ENCODE measurements at regions not wholly inside any gene's neighbourhood (a gene's known extent, or its start where the extent isn't known, plus 50 kb on each side); places are given as distances from the start of the nearest gene placed in this dataset.

DNA sequence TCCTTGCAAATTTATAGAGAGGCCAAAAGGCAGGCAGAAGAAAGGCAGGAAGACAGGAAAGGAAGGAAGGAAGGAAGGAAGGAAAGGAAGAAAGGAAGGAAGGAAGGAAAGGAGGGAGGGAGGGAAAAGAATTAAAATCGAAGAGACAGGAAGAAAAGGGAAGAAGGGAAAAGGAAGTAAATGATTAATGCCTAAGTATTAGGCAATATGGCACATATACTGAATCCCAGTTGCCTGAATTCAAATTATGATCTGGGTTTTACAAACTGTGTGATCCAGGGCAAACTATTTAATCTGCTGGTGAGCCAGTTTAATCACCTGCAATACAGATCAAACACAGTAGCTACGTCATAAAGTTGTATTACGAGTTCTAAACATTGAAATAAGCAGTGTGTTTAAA, 983.6 kb downstream of the FLRT2 start:
- DNase-seq (ENCODE audit: low read depth): no peak

DNA sequence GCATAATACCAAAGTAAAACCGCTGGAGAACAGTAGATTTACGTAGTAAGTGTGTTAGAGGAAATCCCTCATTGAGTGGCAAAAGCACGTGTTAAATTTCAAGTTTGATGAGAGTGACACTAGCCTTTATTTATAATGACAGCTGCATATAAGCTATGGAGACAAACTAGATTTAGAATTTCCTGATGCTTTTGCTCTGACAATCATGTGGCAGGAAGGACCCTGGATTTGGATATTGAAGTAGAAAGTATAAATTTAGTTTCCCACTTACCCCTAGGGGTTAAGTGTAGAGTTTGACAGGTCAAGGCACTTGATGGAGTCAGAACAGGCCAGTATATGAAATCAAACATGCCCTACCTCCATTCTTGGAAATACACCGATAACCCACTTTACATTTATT, 983.1 kb downstream of the FLRT2 start:
- DNase-seq (ENCODE audit: low read depth): no peak

DNA sequence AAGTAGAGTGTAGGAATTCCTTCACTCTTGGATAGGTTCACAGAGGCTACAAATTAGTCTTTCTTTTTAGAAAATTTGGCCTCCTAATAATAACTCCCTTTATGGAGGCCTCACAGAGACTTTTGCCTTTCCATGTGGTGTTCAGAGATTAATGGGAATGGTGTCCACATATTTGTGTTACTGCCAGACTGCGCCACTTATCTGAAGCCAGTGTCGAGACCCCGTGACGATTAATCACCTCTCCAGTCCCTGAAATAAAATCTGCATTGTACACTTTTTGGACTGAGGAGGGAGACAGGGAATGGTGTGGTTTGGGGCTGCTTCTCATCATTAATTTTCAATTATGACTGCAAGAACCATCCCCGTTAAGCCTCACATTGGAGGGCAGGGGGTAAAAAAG, 980.5 kb downstream of the FLRT2 start:
- DNase-seq (ENCODE audit: low read depth): no peak

DNA sequence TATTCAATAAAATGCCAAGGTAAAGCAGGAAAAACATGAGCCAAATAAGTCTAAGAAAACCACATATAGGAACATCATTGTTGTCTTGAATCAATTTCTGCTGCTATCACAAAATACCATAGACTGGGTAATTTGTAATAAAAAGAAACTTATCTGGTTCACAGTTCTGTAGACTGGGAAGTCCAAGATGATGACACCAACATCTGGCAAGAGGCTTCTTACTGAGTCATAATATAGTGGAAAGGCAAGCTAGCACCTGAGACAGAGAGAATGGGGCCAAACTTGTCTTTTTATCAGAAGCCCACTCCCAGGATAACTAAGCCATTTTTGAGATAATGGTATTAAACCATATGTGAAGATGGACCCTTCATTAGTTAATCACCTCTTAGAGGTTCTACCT, 975.9 kb downstream of the FLRT2 start:
- no peak for DNase-seq (ENCODE audit: low read depth)

GRCh38 chr14:86501611-86502010, 971.7 kb downstream of the FLRT2 start:
- no peak for DNase-seq (ENCODE audit: low read depth)

- DNase-seq (ENCODE audit: low read depth): no peak
These were observed 961.8 kb downstream of the FLRT2 start for GRCh38 chr14:86491743-86492142.

- DNase-seq (ENCODE audit: low read depth): no peak
These were observed 951.2 kb downstream of the FLRT2 start for GRCh38 chr14:86481104-86481503.

GRCh38 chr14:86464341-86464740, 934.4 kb downstream of the FLRT2 start:
- DNase-seq (ENCODE audit: low read depth): no peak

DNA sequence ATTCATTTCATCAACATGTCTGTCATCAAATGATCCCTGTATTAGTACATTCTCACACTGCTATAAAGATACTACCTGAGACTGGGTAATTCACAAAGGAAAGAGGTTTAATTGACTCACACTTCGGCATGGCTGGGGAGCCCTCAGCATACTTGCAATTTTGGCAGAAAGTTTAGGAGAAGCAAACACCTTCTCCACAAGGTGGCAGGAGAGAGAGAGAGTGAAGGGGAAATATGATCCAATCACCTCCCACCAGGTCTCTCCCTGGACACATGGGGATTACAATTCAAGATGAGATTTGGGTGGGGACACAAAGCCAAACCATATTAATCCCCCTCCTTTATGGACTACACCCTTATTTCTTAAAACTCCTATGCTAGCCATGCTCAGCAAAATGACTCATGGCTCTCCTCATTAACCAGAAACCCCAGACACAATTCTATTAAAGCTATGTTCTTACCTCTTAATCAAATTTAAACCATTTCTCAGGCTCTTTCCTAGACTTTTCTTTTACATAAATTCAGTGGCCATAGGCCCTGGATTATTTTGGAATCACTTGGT, 932.3 kb downstream of the FLRT2 start:
- no peak for DNase-seq (ENCODE audit: low read depth)

DNA sequence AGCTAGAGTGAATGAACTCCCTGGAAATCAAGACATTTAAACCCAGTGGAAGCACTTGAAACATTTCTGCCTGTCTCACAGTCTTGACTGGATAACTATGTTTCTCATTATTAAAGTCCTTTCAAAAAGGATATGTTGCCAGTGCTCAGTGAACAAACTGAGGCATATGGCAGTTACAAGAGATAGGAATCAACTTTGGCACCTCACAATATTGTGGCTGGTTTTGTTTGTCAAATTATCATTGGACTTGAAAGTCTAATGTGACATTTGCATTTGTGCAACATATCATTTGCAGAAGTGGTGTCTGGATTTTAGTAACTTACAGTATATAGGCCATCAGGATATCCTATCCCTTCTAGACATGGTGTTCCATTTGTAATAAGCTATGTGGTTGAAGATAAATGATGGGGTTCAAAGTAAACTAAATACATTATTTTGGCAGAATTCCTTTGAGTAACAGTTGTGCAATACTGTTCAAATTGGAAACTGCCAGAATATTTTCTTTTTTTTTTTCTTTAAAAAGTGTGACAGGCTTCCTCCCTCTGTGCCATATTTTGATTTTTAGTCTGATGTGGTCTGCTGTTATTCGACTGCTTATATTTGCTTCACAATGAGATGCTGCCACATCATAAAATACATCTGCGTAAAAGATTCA, 927.7 kb downstream of the FLRT2 start:
- no peak for DNase-seq (ENCODE audit: low read depth)

DNA sequence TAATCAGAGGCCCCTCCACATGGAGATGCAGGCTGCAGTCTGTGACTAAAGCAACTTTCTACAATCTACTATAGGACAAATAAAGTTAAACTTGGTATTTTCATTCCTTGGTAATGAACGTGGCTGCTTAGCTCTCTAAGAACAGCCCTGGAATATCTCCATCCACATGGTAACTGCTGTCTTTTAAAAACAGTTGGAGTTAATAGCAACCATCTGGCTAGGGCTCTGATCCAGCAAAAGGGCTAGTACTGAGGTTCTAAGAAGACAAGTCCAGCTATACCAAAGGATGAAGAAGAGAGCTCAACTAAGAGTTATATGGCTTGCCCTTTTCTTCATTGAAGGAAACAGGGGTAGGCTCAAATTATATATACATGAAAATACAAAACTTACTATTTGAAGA, 920.1 kb downstream of the FLRT2 start:
- no peak for DNase-seq (ENCODE audit: low read depth)

DNA sequence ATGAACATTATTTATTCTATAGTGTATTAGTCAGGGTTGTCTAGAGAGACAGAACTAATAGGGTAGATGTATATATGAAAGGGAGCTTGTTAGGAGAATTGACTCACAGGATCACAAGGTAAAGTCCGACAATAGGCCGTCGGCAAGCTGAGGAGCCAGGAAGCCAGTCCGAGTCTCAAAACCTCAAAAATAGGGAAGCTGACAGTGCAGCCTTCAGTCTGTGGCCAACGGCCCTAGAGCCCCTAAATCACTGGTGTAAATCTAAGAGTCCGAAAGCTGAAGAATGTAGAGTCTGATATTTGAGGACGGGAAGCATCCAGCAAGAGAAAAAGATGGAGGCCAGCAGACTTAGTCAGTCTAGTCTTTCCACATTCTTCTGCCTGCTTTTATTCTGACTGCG, 912.2 kb downstream of the FLRT2 start:
- DNase-seq (ENCODE audit: low read depth): no peak

GRCh38 chr14:86430853-86431252, 900.9 kb downstream of the FLRT2 start:
- no peak for DNase-seq (ENCODE audit: low read depth)

DNA sequence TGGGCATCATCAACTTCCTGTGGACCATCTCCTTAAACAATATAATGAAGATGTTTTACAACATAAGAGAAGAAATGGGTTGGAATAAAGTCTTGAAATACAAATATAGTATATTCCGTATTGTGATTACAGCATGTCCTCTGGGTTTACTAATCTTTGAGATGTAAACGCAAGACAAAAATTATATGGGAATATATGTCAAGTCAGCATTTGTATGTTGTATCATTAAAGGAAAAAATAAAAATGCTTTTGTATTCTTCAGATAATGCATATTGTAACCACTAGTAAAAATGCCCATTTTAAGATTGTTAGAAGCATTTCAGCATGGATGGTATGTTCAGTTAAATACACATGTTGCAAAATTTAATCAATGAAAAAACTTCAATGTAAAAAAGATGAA, 893.3 kb downstream of the FLRT2 start:
- DNase-seq (ENCODE audit: low read depth): no peak

DNA sequence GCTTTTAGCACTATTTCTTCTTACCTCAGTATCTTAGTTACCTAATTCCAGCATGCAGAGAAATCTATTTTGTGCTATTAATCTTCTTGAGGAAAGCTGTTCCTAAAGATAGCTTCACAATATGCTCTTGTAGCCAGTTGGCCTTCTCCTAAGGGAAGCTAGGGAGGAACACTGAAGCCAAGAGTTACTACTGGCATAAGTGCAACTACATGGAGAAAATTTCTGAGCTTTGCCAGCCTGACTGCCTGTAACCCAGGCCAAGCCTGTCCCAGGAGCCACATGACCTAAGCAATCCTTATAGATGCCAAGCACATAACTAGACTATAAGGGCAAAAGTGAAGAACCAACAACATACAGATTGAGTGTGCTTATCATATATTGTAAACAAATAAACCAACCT, 890.2 kb downstream of the FLRT2 start:
- no peak for DNase-seq (ENCODE audit: low read depth)

DNA sequence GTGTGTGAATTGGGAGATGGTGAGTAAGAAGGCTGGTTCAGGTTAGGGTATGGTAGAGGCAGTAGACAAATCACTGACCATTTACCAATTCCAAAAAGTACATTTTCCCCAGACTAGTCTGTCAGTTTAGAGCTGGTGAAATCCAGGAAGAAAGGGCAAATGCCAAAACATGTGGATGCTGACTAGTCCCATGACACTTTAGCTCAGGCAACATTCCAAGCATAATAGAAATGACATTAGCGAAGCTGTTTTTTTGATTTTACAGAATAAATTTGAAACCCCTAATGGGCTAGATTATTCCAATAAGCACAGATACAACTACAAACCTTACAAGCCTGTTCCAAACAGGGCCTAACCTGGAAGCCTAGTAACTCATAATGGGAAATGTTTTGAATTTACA, 884.2 kb downstream of the FLRT2 start:
- DNase-seq (ENCODE audit: low read depth): no peak

DNA sequence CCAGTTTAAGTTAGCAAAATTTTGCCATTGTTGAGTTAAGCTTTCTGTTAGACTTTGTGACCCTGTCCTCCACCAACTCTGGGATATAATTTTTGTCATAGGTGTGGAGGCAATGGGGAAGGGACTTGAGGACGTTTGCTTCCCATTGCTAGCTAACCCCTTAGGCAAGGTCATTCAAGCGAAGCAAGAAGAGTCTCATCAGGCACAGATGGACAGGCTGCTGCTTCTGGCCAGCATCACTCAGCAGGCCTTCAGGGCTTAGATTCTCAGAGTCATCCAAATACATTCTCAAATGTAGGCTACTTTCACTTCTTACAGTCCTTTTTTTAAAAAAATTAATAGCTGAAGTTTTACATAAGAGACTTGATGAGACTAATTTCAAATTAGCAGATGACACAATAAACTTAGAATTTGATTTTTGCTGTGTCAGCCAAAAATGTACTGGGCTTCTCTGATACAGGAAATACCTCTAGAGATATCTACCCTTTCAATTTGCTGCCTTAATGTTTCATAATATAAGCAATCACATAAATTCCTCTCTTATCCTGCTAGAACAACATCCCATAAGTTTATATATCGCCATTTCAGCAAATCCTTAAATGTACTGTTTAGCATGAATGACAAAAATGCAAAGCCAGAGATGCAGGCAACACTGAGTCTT, 875.2 kb downstream of the FLRT2 start:
- DNase-seq (ENCODE audit: low read depth): no peak

- DNase-seq (ENCODE audit: low read depth): no peak
These were observed 874.5 kb downstream of the FLRT2 start for GRCh38 chr14:86404425-86404824.

DNA sequence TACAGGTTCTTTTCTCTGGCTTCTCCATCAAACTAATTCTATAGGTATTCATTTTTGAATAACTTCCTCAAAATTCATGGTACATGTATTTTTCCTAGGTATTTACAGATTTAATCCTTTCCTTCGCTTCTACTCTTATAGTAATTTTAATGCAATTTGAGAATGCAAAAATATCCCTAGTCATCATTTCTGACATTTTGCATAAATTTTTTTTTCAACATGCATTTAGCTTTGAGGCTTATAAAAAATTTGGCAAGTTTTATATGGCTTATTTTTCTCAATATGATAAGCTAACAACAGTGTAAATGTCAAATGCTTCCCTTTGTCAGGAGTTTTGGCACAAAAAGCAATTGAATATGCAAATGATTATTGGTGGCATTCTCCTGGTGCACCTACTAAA, 872.6 kb downstream of the FLRT2 start:
- no peak for DNase-seq (ENCODE audit: low read depth)

DNA sequence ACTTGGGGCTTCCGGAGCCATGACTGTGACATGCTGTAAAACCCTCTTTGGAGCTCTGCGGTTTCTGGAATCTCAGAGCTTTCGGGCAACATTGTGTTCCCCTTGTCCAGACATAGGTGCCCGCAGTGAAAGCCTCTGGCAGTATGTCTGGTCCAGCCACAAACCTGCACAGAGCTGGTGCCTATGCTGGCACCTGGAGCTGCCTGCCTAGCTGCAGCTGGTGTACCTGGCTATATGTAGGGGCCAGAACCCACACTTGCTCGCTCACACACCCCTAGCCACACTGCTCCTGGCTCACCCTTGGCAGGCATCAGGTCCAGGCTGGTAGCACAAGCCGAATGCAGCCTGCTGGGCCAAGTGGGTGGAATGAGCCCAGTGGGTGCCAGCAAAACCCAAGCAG, 861.1 kb downstream of the FLRT2 start:
- no peak for DNase-seq (ENCODE audit: low read depth)

GRCh38 chr14:86388216-86388615, 858.3 kb downstream of the FLRT2 start:
- no peak for DNase-seq (ENCODE audit: low read depth)

GRCh38 chr14:86373886-86374285, 843.9 kb downstream of the FLRT2 start:
- DNase-seq (ENCODE audit: low read depth): no peak

GRCh38 chr14:86372402-86372801, 842.5 kb downstream of the FLRT2 start:
- no peak for DNase-seq (ENCODE audit: low read depth)

GRCh38 chr14:86364634-86365033, 834.7 kb downstream of the FLRT2 start:
- no peak for DNase-seq (ENCODE audit: low read depth)
